ENCODE measurements at regions not wholly inside any gene's neighbourhood (a gene's known extent, or its start where the extent isn't known, plus 50 kb on each side); places are given as distances from the start of the nearest gene placed in this dataset.

GRCh38 chr2:17115042-17115441, 403.2 kb downstream of the RAD51AP2 start:
- H3K27me3 ChIP-seq (ENCODE audit: low read length) = no peaks in the 10 kb centered on the region
- no peaks in the 10 kb centered on the region for H3K9me3 ChIP-seq (ENCODE audit: insufficient read depth, low read length)
- TF ChIP-seq EZH2phosphoT487 (conservative IDR thresholded peaks at IDR 0.05; ENCODE audit: low read length) (no peak), CTCF (IDR thresholded peaks at IDR 0.05; ENCODE audit: insufficient read depth, low read length, poor library complexity, severe bottlenecking) (no peak)
- H3K9ac ChIP-seq (ENCODE audit: low read length) = no peak overlapping the region
- H4K20me1 ChIP-seq (ENCODE audit: low read depth, low read length) = no peaks in the 10 kb centered on the region
- H3K4me2 ChIP-seq (ENCODE audit: low read depth, low read length, poor library complexity, severe bottlenecking) = no peak overlapping the region
- no peaks in the 10 kb centered on the region for H3F3A ChIP-seq (ENCODE audit: insufficient read depth)
- H3K9me2 ChIP-seq (replicated peaks; ENCODE audit: insufficient read depth, low read length) = no peaks in the 10 kb centered on the region
- H3K36me3 ChIP-seq (ENCODE audit: low read length) = no peaks in the 10 kb centered on the region
- H2AFZ ChIP-seq (ENCODE audit: low read depth, low read length, severe bottlenecking) = no peak overlapping the region
- H3K27ac ChIP-seq (ENCODE audit: low read depth, low read length) = no peak overlapping the region
- H3K79me2 ChIP-seq (ENCODE audit: insufficient read depth, low read length) = no peaks in the 10 kb centered on the region
- H3K4me3 ChIP-seq (ENCODE audit: insufficient read depth, low read length, poor library complexity, severe bottlenecking) = no peak overlapping the region

GRCh38 chr2:17107871-17108270, 410.4 kb downstream of the RAD51AP2 start:
- TF ChIP-seq EZH2phosphoT487 (conservative IDR thresholded peaks at IDR 0.05; ENCODE audit: low read length) = no peak
- no peak for TF ChIP-seq CTCF (IDR thresholded peaks at IDR 0.05; ENCODE audit: insufficient read depth, low read length, poor library complexity, severe bottlenecking)
- Histone ChIP-seq H3K4me2 (ENCODE audit: low read depth, low read length, poor library complexity, severe bottlenecking) (no peak overlapping the region), H3K9ac (ENCODE audit: low read length) (no peak overlapping the region), H3K4me3 (ENCODE audit: insufficient read depth, low read length, poor library complexity, severe bottlenecking) (no peak overlapping the region), H4K20me1 (ENCODE audit: low read depth, low read length) (no peaks in the 10 kb centered on the region), H3F3A (ENCODE audit: insufficient read depth) (no peaks in the 10 kb centered on the region), H3K79me2 (ENCODE audit: insufficient read depth, low read length) (no peaks in the 10 kb centered on the region), H3K9me3 (ENCODE audit: insufficient read depth, low read length) (no peaks in the 10 kb centered on the region), H3K9me2 (replicated peaks; ENCODE audit: insufficient read depth, low read length) (no peaks in the 10 kb centered on the region), H3K27me3 (ENCODE audit: low read length) (no peaks in the 10 kb centered on the region), H2AFZ (ENCODE audit: low read depth, low read length, severe bottlenecking) (no peak overlapping the region), H3K27ac (ENCODE audit: low read depth, low read length) (no peak overlapping the region), H3K36me3 (ENCODE audit: low read length) (no peaks in the 10 kb centered on the region)

- Histone ChIP-seq H3K4me3 (ENCODE audit: insufficient read depth, low read length, poor library complexity, severe bottlenecking) (no peak overlapping the region), H3K27me3 (ENCODE audit: low read length) (no peaks in the 10 kb centered on the region), H3K4me2 (ENCODE audit: low read depth, low read length, poor library complexity, severe bottlenecking) (no peak overlapping the region), H3F3A (ENCODE audit: insufficient read depth) (no peaks in the 10 kb centered on the region), H3K9me3 (ENCODE audit: insufficient read depth, low read length) (no peaks in the 10 kb centered on the region), H3K9ac (ENCODE audit: low read length) (no peak overlapping the region), H4K20me1 (ENCODE audit: low read depth, low read length) (no peaks in the 10 kb centered on the region), H3K79me2 (ENCODE audit: insufficient read depth, low read length) (no peaks in the 10 kb centered on the region), H2AFZ (ENCODE audit: low read depth, low read length, severe bottlenecking) (no peak overlapping the region), H3K27ac (ENCODE audit: low read depth, low read length) (no peak overlapping the region), H3K36me3 (ENCODE audit: low read length) (no peaks in the 10 kb centered on the region), H3K9me2 (replicated peaks; ENCODE audit: insufficient read depth, low read length) (no peaks in the 10 kb centered on the region)
- no peak for TF ChIP-seq CTCF (IDR thresholded peaks at IDR 0.05; ENCODE audit: insufficient read depth, low read length, poor library complexity, severe bottlenecking)
- TF ChIP-seq EZH2phosphoT487 (conservative IDR thresholded peaks at IDR 0.05; ENCODE audit: low read length) = no peak
Observed at GRCh38 chr2:17107151-17107550, 411.1 kb downstream of the RAD51AP2 start.

All from SU-DHL-6 (cell line).